ENCODE measurements at regions not wholly inside any gene's neighbourhood (a gene's known extent, or its start where the extent isn't known, plus 50 kb on each side); places are given as distances from the start of the nearest gene placed in this dataset.

DNA sequence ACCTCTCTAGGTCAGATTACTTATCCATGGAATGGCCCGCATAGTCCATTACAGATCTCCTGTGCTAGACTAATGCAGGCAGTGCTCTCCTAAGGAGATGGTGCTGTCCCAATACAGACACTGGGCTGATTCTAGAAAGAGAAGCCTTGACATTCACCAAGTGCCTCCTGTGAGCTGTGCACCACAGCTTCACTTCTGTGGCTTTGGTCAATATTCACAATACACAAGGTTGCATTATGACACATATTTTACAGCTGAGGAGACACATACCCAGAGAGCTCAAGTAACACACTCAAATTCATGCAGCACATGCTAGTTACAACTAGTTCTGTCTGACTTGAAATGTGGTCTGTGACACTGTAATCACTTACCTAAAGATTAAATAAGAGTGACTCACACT lies 59.4 kb upstream of the LRRC8B start:
- TF ChIP-seq, protein P1, sequence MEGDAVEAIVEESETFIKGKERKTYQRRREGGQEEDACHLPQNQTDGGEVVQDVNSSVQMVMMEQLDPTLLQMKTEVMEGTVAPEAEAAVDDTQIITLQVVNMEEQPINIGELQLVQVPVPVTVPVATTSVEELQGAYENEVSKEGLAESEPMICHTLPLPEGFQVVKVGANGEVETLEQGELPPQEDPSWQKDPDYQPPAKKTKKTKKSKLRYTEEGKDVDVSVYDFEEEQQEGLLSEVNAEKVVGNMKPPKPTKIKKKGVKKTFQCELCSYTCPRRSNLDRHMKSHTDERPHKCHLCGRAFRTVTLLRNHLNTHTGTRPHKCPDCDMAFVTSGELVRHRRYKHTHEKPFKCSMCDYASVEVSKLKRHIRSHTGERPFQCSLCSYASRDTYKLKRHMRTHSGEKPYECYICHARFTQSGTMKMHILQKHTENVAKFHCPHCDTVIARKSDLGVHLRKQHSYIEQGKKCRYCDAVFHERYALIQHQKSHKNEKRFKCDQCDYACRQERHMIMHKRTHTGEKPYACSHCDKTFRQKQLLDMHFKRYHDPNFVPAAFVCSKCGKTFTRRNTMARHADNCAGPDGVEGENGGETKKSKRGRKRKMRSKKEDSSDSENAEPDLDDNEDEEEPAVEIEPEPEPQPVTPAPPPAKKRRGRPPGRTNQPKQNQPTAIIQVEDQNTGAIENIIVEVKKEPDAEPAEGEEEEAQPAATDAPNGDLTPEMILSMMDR (IDR thresholded peaks at IDR 0.05) = no peak
- TF ChIP-seq POLR2A (IDR thresholded peaks at IDR 0.05) = no peak
